Mucosa of stomach (tissue), 1 donor: ENCODE measurements at regions not wholly inside any gene's neighbourhood (a gene's known extent, or its start where the extent isn't known, plus 50 kb on each side); places are given as distances from the start of the nearest gene placed in this dataset.

Experiments
- H3K27me3 ChIP-seq: one replicate; pipeline ENCODE4 v1.7.0; 2013; ENCODE audit warnings: mild to moderate bottlenecking, low read length; ENCODE audit not compliant: control insufficient read depth, insufficient read depth
- H3K36me3 ChIP-seq: one replicate; pipeline ENCODE4 v1.7.0; 2013; ENCODE audit warnings: low read length; ENCODE audit not compliant: control insufficient read depth, insufficient read depth
- H3K4me1 ChIP-seq: one replicate; pipeline ENCODE4 v1.7.0; 2013; ENCODE audit warnings: mild to moderate bottlenecking, low read length; ENCODE audit not compliant: control insufficient read depth, insufficient read depth
- H3K4me3 ChIP-seq: one replicate; pipeline ENCODE4 v1.7.0; 2013; ENCODE audit warnings: low read length
- H3K9ac ChIP-seq: one replicate; pipeline ENCODE4 v1.7.0; 2013; ENCODE audit warnings: mild to moderate bottlenecking, low read length, moderate library complexity
- H3K9me3 ChIP-seq: one replicate; pipeline ENCODE4 v1.7.0; 2013; ENCODE audit warnings: mild to moderate bottlenecking, low read length, moderate library complexity; ENCODE audit not compliant: control insufficient read depth
- donor health status: Pancreatic carcinoma.

GRCh38 chr6:54614499-54615195 is 231.9 kb upstream of the FAM83B start:
- no peaks in the 10 kb centered on the region for H3K27me3 ChIP-seq
- no peaks in the 10 kb centered on the region for H3K4me1 ChIP-seq
- no peaks in the 10 kb centered on the region for H3K9me3 ChIP-seq
- H3K4me3 ChIP-seq, result no peak overlapping the region
- H3K9ac ChIP-seq, result no peak overlapping the region
- H3K36me3 ChIP-seq, result no peaks in the 10 kb centered on the region

- H3K27me3 ChIP-seq, result no peaks in the 10 kb centered on the region
- H3K4me3 ChIP-seq, result no peak overlapping the region
- no peaks in the 10 kb centered on the region for H3K36me3 ChIP-seq
- no peaks in the 10 kb centered on the region for H3K4me1 ChIP-seq
- no peak overlapping the region for H3K9ac ChIP-seq
- H3K9me3 ChIP-seq, result no peaks in the 10 kb centered on the region
These were observed 228.8 kb upstream of the FAM83B start for GRCh38 chr6:54617730-54618129.

GRCh38 chr6:54618572-54618971 is 228.0 kb upstream of the FAM83B start:
- no peak overlapping the region for H3K9ac ChIP-seq
- no peaks in the 10 kb centered on the region for H3K9me3 ChIP-seq
- no peak overlapping the region for H3K4me3 ChIP-seq
- H3K4me1 ChIP-seq, result no peaks in the 10 kb centered on the region
- H3K27me3 ChIP-seq, result no peaks in the 10 kb centered on the region
- no peaks in the 10 kb centered on the region for H3K36me3 ChIP-seq

GRCh38 chr6:54619102-54619501 is 227.5 kb upstream of the FAM83B start:
- Histone ChIP-seq H3K36me3 (no peaks in the 10 kb centered on the region), H3K27me3 (no peaks in the 10 kb centered on the region)

GRCh38 chr6:54621285-54621684 is 225.3 kb upstream of the FAM83B start:
- Histone ChIP-seq H3K9me3 (no peaks in the 10 kb centered on the region), H3K4me1 (no peaks in the 10 kb centered on the region), H3K9ac (no peak overlapping the region)

More at GRCh38 chr6:54619102-54619501, 227.5 kb upstream of the FAM83B start:
- Histone ChIP-seq H3K9ac (no peak overlapping the region), H3K4me1 (no peaks in the 10 kb centered on the region), H3K4me3 (no peak overlapping the region), H3K9me3 (no peaks in the 10 kb centered on the region)

GRCh38 chr6:54624216-54624615 is 222.4 kb upstream of the FAM83B start:
- H3K27me3 ChIP-seq, result no peaks in the 10 kb centered on the region
- H3K9me3 ChIP-seq, result no peaks in the 10 kb centered on the region
- H3K9ac ChIP-seq, result no peak overlapping the region
- H3K36me3 ChIP-seq, result no peaks in the 10 kb centered on the region
- H3K4me1 ChIP-seq, result no peaks in the 10 kb centered on the region
- H3K4me3 ChIP-seq, result no peak overlapping the region

More at GRCh38 chr6:54621285-54621684, 225.3 kb upstream of the FAM83B start:
- Histone ChIP-seq H3K36me3 (no peaks in the 10 kb centered on the region), H3K4me3 (no peak overlapping the region), H3K27me3 (no peaks in the 10 kb centered on the region)

GRCh38 chr6:54624779-54625178 is 221.8 kb upstream of the FAM83B start:
- Histone ChIP-seq H3K9me3 (no peaks in the 10 kb centered on the region), H3K9ac (no peak overlapping the region), H3K4me1 (no peaks in the 10 kb centered on the region), H3K4me3 (no peak overlapping the region), H3K27me3 (no peaks in the 10 kb centered on the region), H3K36me3 (no peaks in the 10 kb centered on the region)

GRCh38 chr6:54629131-54629530 is 217.4 kb upstream of the FAM83B start:
- no peaks in the 10 kb centered on the region for H3K4me1 ChIP-seq
- H3K9me3 ChIP-seq, result no peaks in the 10 kb centered on the region
- no peak overlapping the region for H3K4me3 ChIP-seq
- no peaks in the 10 kb centered on the region for H3K36me3 ChIP-seq
- H3K9ac ChIP-seq, result no peak overlapping the region
- H3K27me3 ChIP-seq, result no peaks in the 10 kb centered on the region

GRCh38 chr6:54632984-54633565 is 213.5 kb upstream of the FAM83B start:
- H3K4me1 ChIP-seq, result no peaks in the 10 kb centered on the region
- no peak overlapping the region for H3K9ac ChIP-seq
- no peaks in the 10 kb centered on the region for H3K27me3 ChIP-seq
- H3K9me3 ChIP-seq, result no peaks in the 10 kb centered on the region
- no peak overlapping the region for H3K4me3 ChIP-seq
- no peaks in the 10 kb centered on the region for H3K36me3 ChIP-seq

GRCh38 chr6:54633601-54634000 is 213.0 kb upstream of the FAM83B start:
- H3K9ac ChIP-seq, result no peak overlapping the region
- no peaks in the 10 kb centered on the region for H3K36me3 ChIP-seq
- no peak overlapping the region for H3K4me3 ChIP-seq
- no peaks in the 10 kb centered on the region for H3K4me1 ChIP-seq
- H3K9me3 ChIP-seq, result no peaks in the 10 kb centered on the region
- H3K27me3 ChIP-seq, result no peaks in the 10 kb centered on the region

GRCh38 chr6:54640911-54641310 is 205.7 kb upstream of the FAM83B start:
- Histone ChIP-seq H3K9ac (no peak overlapping the region), H3K4me1 (no peaks in the 10 kb centered on the region)

GRCh38 chr6:54646069-54646950 is 200.3 kb upstream of the FAM83B start:
- H3K9me3 ChIP-seq, result no peaks in the 10 kb centered on the region
- H3K27me3 ChIP-seq, result no peaks in the 10 kb centered on the region
- no peak overlapping the region for H3K9ac ChIP-seq
- no peaks in the 10 kb centered on the region for H3K36me3 ChIP-seq
- H3K4me3 ChIP-seq, result no peak overlapping the region
- no peaks in the 10 kb centered on the region for H3K4me1 ChIP-seq

More at GRCh38 chr6:54640911-54641310, 205.7 kb upstream of the FAM83B start:
- no peaks in the 10 kb centered on the region for H3K9me3 ChIP-seq
- no peak overlapping the region for H3K4me3 ChIP-seq
- H3K36me3 ChIP-seq, result no peaks in the 10 kb centered on the region
- H3K27me3 ChIP-seq, result no peaks in the 10 kb centered on the region
